DND-41 (cell line): ENCODE measurements at regions not wholly inside any gene's neighbourhood (a gene's known extent, or its start where the extent isn't known, plus 50 kb on each side); places are given as distances from the start of the nearest gene placed in this dataset.
"Not testable (repeated sequence)": the region's sequence is repeated elsewhere in the genome, so short reads cannot be mapped to it uniquely, and the experiment has no call there.

Experiments used
- CTCF ChIP-seq: IDR thresholded peaks from 2 replicates; pipeline ENCODE4 v1.5.1; 2012; ENCODE audit warnings: borderline replicate concordance, low read length, moderate library complexity, mild to moderate bottlenecking; ENCODE audit not compliant: poor library complexity, severe bottlenecking; ENCODE audit errors: extremely low read depth
- EZH2 ChIP-seq: IDR thresholded peaks from 3 replicates; pipeline ENCODE4 v1.6.1; 2012; ENCODE audit warnings: borderline replicate concordance, low read depth, mild to moderate bottlenecking, moderate library complexity, low read length, inconsistent platforms; ENCODE audit not compliant: severe bottlenecking

DNA sequence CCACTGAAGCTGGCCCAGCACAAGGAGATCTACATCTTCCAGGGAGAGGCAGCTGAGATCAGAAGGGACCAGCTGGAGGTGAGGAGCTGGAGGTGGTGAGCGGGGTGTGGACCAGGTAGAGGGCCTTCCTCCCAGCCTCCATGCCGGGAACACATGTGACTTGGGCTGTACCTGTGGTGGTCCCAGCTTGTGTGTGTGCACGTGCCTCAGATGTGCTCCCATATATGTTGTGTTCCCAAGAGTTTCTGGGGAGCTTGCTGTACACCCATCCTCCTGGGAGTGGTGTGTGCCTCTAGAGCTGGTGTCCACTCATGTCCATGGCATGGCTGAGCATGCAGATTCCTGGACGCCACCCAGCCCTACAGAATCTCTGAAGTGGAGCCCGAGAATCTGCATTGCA is 183.7 kb upstream of the AKAP13 start:
- not testable (repeated sequence) for TF ChIP-seq EZH2, CTCF
